Frontal cortex (tissue), 3 donors: ENCODE measurements at regions not wholly inside any gene's neighbourhood (a gene's known extent, or its start where the extent isn't known, plus 50 kb on each side); places are given as distances from the start of the nearest gene placed in this dataset.

Source experiments
- DNase-seq, 2 donors: peaks; one replicate each; pipeline ENCODE4 v3.0.0; 2012; ENCODE audit warnings: low spot score in 2 of 2
- FAIRE-seq: peaks from 2 replicates; lab custom pipeline; 2012; peaks lifted over from hg19 to GRCh38; lab: Jason Lieb, UNC
- donor health status: control.
- donor health status: control.
- donor health status: control.

GRCh38 chr22:48851933-48852549, 975.6 kb downstream of the BRD1 start:
- no peak for DNase-seq
- no peak for FAIRE-seq

DNA sequence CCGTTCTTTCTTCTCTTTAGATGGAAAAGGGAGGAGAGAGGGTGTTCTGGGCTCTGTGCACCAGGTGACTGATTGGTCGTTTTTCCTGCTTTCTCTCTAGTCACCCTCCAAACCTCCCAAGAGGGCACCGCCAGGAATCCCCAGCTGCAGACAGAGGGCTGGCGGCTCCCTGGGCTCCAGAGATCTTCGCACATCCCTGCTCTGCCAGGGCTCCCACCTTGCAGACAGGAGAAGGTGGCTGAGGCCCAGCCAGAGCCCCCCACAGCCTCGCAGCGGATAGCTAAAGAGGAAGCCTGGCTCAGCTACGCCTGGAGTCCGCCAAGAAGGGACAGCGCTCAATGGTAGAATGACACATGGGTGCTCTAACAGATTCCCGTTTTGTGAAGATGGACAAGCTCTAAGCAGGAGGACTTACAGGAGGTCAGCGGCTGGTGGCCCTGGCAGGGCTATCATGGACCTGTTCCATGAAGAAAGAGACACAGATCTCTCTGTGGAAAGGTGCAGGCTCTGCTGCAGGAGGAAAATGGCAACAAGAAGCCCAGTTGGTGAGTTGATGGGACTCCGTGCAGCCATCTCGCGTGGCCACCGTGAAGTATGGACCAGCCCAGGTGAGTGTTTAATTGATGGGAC, 976.9 kb downstream of the BRD1 start:
- no peak for FAIRE-seq

DNA sequence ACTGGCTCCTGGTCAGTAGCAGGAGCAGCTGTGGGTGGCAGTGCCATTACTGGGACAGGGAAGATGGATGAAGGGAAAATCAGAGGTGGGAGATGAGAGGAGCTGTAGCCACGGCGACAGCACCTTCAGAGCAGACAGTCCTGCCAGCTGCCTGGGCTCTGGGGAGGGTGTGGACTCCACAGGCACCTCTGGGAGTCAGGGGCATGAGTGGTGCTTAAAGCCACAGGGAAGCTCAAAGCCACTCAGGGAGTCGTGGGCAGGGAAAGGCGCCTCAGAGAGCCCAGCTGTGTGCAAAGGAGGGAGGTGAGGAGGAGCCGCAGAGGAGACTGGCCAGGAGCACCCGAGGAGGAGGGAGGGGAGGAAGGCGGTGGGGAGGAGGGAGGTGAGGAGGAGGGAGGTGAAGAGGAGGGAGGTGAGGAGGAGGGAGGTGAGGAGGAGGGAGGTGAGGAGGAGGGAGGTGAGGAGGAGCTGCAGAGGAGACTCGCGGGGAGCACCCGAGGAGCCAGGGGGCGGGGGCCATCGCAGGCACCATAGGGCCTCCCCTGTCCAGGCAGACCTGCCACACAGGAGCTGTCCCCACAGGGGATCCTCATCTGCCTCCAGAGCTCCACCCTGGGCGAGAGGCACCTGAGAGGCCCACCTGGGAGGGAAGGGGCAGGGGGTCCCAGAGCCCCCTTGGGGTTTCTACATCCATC, 977.6 kb downstream of the BRD1 start:
- FAIRE-seq (no peak), DNase-seq (no peak)

More for the DNA sequence above, 976.9 kb downstream of the BRD1 start:
- no peak for DNase-seq

DNA sequence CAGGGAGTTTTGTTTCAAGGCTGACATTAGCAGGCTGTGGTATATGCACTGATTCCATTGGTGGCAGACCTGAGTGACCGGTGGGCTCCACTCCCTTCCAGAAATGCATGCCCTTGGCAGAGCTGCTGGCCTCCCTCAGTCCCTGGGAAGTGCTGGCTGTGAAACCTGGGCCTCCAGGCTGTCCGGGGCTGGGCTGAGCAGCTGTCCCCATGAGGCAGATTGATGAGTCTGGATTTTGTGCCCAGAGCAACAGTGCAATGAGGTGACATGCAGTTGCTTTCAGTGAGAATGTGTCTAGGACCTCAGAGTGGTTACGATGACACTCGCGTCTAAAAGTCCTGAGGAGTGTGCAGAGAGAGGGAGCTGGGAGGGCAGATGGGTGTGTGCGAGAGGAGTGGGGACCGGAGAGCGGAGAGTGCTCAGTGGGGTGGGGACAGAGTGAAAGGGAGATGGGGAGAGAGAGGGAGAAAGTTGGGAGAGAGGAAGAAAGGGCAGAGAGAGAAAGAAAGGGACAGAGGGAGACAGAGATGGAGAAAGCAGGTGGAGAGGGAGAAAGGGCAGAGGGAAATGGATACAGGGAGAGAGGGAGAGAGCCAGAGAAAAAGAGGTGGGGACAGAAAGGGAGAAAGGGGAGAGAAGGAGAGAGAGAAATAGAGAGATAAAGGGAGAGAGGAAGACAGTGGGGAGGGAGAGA, 978.3 kb downstream of the BRD1 start:
- no peak for DNase-seq
- no peak for FAIRE-seq

DNA sequence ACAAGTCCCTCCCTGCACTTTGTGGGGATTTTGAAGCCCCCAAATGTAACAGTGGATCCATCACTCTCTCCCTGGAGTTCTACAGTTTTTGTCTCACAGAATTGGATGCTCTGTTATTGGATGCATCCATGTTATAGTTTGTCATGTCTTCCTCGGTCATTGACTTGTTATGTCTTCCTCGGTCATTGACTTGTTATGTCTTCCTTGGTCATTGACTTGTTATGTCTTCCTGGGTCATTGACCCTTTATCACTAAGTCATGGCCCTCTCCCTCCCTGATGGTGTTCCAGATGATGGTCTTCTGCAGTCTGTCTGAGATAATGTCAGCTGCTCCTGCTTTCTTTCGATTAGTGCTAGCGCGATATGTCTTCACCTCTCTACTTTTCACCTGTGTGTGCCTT, 981.5 kb downstream of the BRD1 start:
- FAIRE-seq = no peak

DNA sequence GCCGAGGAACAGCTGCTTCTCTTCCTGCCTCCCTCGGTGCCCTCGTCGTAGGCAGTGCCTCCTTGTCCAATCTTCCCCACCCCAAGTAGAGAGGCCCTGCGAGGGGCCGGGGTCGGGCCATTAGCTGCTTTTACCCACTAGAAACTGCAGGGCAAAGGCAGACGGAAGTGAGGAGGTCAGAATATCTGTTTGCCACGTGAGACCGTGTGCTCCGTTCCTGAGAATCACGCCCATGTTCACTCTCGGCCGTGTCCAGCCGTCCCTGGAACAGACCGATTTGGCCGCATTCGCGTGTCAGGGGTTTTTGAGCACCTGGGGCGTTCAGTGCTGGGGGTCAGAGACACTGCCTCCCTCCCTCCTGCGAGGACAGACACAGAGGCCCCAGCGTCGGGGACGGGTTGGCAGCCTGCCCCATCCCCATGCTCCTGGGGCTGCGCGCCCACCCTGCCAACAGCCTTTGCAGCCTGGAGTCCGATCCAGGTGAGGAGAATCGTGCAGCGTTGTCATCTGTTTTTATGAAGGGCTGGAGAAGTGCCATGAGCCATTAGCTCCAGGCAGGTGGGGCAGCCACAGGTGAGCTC, 982.2 kb downstream of the BRD1 start:
- DNase-seq = no peak
- FAIRE-seq = no peak

More for the DNA sequence above, 981.5 kb downstream of the BRD1 start:
- DNase-seq = no peak

DNA sequence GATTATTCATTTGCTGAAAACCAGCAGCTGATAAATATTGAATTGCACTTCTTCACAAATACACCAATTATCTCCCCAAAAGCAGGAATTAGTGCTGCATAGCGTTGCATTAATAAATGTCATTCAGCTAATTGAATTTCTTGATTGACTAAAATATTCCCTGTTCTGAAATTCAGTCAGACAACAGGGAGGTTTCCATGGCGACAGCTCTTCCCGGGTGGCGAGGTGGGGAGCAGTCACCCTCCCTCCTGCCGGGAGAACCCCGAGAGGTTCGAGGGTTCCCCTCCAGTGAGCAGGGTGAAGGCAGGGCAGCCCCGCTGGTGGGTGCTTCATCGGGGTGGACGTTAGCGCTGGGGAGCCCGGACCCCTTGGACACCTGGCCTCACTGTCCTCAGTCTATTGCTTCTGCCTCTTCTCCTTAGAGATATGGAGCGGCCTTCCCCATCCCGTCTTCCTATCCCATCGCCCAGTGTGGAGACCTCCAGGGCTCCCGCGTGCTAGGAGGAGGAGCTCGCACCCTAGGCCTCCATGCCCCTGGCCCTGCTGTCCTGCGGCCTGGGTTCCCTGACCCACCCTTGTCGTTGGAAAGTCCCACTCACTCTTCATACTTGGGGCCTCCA, 983.5 kb downstream of the BRD1 start:
- no peak for DNase-seq
- FAIRE-seq = no peak

DNA sequence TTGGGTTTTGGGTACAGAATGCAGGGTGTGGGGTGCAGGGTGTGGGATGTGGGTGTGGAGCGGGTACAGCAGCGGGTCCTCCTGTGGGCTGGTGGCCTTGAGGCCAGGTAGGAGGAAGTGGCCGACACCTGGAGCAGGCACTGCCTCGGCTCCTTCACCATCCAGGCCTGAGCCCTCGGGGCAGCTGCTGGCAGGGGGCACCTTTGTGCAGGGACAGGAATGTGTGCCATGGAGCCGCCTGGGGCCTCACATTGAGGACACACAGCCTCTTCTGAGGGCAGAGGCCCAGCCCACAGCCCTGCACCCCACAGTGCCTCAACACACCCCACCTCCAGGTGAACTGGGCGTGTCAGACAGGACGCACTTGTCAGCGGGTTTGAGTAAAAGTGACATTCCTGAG, 984.0 kb downstream of the BRD1 start:
- FAIRE-seq (no peak), DNase-seq (no peak)

DNA sequence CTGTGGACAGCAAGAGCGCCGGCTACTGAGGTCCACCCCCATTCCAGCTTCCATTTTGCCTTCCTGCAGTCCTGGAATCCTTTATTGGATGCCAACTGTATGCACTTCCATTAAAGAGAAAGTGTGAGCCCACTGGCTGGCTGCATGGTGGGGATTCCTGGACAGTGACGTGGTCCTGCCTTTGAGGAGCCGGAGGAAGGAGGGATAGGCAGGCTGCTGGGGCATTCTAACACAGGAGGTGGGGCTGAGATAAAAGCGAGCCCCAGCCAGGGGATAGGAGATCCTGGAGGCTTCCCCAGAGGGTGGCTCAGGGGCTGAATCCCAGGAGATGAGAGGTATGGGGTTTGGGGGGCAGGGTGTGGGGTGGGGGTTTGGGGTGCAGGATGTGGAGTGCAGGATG, 984.7 kb downstream of the BRD1 start:
- DNase-seq (no peak), FAIRE-seq (no peak)

DNA sequence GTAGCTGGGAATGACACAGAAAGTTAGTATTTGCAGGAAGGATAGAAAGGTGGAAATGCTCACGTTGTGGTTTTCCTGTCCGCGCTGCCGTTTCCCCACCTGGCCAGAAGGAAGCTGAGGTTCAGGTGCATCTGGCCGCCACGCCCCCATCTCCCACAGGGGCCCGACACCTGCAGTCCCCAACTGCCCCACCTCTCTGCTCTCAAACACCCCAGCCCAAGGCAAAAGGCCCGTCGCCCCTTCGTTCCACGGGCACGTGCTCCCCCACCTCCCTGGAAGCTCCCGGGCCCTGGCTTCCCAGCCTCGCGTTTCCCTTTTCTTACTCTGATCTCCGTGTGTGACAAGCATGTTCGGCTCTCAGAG, 985.1 kb downstream of the BRD1 start:
- FAIRE-seq = no peak
- no peak for DNase-seq

GRCh38 chr22:48841881-48842582, 985.6 kb downstream of the BRD1 start:
- DNase-seq (no peak), FAIRE-seq (no peak)

DNA sequence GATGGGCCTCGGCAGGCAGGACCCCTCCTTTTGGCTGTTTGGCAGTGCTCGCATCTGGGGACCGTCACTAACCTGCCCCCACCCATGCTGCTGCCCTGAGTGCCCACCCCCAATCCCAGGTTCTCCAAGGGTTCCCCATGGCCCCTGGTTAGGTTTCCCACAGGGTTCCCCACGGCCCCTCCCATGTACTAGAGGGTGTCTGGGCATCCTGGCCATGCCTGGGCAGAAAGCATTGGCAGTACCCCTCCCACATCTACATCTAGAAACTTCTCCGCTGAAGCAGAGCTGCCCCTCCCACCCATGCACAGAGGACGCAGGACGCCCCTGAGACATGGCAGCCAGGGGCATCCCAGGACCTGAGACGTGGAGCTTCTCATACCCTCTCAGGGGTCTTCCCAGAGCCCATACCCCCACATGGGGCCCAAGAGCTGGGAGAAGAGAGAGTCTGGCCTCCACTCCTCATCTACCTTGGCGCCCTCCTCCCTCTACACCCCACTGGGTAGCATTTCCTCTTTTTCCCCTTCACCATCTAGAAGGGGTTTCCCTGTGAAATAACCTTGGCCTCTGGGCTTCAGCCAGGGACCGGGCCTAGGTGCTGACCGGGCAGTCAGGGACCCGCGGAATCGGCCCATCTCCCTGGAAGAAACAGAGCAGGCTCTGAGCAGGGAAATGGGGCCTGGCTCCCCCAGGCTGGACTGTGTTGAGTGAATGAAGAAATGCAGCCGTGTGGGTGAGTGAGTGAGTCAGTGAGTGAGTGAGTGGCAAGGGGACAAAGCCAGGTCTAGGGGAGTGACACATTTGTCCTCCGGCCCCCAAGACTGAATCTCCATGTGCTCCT, 987.3 kb downstream of the BRD1 start:
- DNase-seq = no peak
- no peak for FAIRE-seq

GRCh38 chr22:48838846-48839730, 988.6 kb downstream of the BRD1 start:
- FAIRE-seq = no peak
- DNase-seq = no peak

DNA sequence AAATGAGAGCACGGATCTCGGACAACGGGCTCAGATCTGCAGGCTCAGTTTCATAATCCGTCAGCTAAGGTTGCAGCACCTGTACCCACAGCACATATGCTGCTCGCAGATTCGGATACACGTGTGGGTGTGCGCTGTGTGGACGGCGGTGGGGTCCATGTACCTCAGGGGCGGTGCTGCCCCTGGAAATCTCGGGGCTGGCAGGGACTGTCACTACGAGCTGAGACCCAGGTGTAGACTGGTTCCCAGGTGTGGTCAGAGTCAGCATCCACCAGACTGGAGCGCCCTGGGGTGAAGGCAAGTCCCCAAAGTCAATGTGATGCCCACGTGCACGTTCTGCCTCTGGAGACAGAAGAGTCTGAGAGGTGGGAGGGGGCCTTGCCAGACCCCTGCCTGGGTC, 989.3 kb downstream of the BRD1 start:
- DNase-seq (no peak), FAIRE-seq (no peak)

DNA sequence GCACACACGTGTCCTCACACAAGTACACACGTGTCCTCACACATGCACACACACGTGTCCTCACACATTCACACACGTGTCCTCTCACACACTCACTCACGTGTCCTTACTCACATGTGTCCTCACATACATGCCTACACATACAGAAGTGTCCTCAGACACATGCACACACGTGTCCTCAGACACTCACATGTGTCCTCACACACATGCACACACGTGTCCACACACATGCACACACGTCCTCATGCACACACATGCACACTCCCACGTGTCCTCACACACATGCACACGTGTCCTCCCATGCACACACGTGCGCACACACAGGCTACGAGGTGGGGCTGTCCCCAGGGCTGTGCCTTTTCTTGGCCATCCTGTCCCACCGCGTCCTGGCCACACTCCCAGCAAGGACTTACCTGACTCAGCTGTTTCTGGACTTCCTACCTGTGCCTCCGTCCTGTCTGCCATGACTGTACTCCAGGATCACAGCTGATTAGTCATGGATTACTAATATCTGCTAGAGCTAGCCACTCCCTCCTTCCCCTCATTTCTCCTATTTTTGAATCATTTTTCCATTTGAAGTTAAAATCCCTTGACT, 990.2 kb downstream of the BRD1 start:
- DNase-seq (no peak), FAIRE-seq (no peak)

DNA sequence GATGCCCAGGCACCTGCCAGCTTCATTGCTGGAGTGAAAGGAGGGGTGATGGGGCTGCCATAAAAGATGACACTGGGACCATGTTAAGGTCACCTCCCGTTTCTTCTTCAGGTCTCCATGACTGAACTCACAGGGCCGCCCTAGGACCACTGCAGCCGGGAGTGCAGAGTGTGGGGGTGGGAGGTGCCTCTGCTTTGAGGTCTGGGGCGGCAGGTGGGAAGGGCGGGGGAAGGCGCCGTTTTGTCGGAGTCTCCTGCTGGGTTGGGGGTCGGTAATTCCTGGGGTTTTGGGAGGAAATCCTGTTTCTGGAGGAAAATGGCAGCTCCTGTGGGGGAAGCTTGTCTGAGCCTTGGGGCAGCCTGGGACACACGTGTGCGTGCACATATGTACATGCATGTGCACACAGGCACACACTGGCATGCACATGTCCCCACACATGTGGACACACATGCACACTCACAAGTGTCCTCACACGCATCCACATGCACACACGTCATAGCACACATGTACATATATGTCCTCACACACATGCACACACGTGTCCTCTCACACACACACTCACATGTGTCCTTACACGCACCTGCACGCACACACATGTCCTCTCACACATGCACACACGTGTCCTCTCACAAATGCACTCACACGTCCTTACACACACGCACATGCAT, 990.9 kb downstream of the BRD1 start:
- no peak for FAIRE-seq

More for the DNA sequence above, 990.9 kb downstream of the BRD1 start:
- DNase-seq = no peak
